ENCODE measurements at regions not wholly inside any gene's neighbourhood (a gene's known extent, or its start where the extent isn't known, plus 50 kb on each side); places are given as distances from the start of the nearest gene placed in this dataset.
A peak's percentile ranks its signal among the peaks of the same experiment; 100 is the strongest.

GRCh38 chr1:98321191-98321590, 340.3 kb upstream of the SNX7 start:
- WGBS (ENCODE audit: insufficient coverage), result no CpG with 5 or more reads among the region's 2 CpGs
- Histone ChIP-seq H3K79me2 (ENCODE audit: insufficient read depth, low read length) (no peaks in the 10 kb centered on the region), H3K9me3 (replicated peaks in 1 of 2; ENCODE audit: control insufficient read depth in 1 of 2, insufficient read depth in 1 of 2, low read length in 2 of 2) (no peaks in the 10 kb centered on the region), H3K36me3 (replicated peaks in 1 of 2; ENCODE audit: control insufficient read depth in 1 of 2, insufficient read depth in 2 of 2, low read length in 2 of 2) (no peaks in the 10 kb centered on the region), H3K9ac (ENCODE audit: insufficient read depth, low read length, poor library complexity, severe bottlenecking) (no peak overlapping the region), H4K20me1 (ENCODE audit: insufficient read depth, low read length) (no peaks in the 10 kb centered on the region), H3K4me2 (replicated peaks; ENCODE audit: extremely low read depth, low read length, poor library complexity, severe bottlenecking) (no peak overlapping the region), H3K27ac (ENCODE audit: low read depth in 1 of 2, low read length in 2 of 2) (no peak overlapping the region), H2AFZ (ENCODE audit: insufficient read depth, low read depth, low read length, poor library complexity, severe bottlenecking) (no peak overlapping the region), H3K4me1 (ENCODE audit: control insufficient read depth in 1 of 2, insufficient read depth in 2 of 2, low read length in 2 of 2) (peaks cover 33 to 44% of the 10 kb centered on the region in 2 donors), H3K4me3 (replicated peaks in 1 of 3; ENCODE audit: low read depth in 2 of 3, low read length in 3 of 3) (no peak overlapping the region), H3K27me3 (ENCODE audit: control insufficient read depth in 2 of 2, insufficient read depth in 2 of 2, low read length in 2 of 2) (no peaks in the 10 kb centered on the region)
- Mint-ChIP-seq H3K27ac (no peak overlapping the region), H3K4me3 (no peak overlapping the region), H3K36me3 (peaks cover 0 to 5% of the 10 kb centered on the region in 2 donors), H3K4me1 (peaks cover 36% of the 10 kb centered on the region), H3K9me3 (peaks cover 0 to 2% (median 0%) of the 10 kb centered on the region in 7 donors), H3K27me3 (ENCODE audit: low read depth in 3 of 3) (no peaks in the 10 kb centered on the region)
- intact Hi-C loops (cut with micrococcal nuclease), result no loop called here
- no peak for DNase-seq
- TF ChIP-seq CTCF (IDR thresholded peaks at IDR 0.05), result no peak

GRCh38 chr1:98316286-98316905, 345.1 kb upstream of the SNX7 start:
- TF ChIP-seq CTCF (IDR thresholded peaks at IDR 0.05), result no peak
- 32% methylated on average over 2 of the region's 2 CpGs for WGBS (ENCODE audit: insufficient coverage)

More at GRCh38 chr1:98316286-98316905, 345.1 kb upstream of the SNX7 start:
- Mint-ChIP-seq H3K27me3 (ENCODE audit: low read depth in 3 of 3) (peaks cover 0 to 1% (median 0%) of the 10 kb centered on the region in 3 donors), H3K4me3 (peak overlapping the region in 1 of 2 donors; percentile 60), H3K36me3 (peaks cover 0 to 5% of the 10 kb centered on the region in 2 donors), H3K9me3 (peaks cover 0 to 2% (median 0%) of the 10 kb centered on the region in 7 donors), H3K4me1 (peaks cover 15% of the 10 kb centered on the region), H3K27ac (peak overlapping the region in 1 of 7 donors; percentile 62)
- Histone ChIP-seq H3K9ac (ENCODE audit: insufficient read depth, low read length, poor library complexity, severe bottlenecking) (no peak overlapping the region), H3K27me3 (ENCODE audit: control insufficient read depth in 2 of 2, insufficient read depth in 2 of 2, low read length in 2 of 2) (no peaks in the 10 kb centered on the region), H4K20me1 (ENCODE audit: insufficient read depth, low read length) (no peaks in the 10 kb centered on the region), H3K36me3 (replicated peaks in 1 of 2; ENCODE audit: control insufficient read depth in 1 of 2, insufficient read depth in 2 of 2, low read length in 2 of 2) (no peaks in the 10 kb centered on the region), H3K27ac (ENCODE audit: low read depth in 1 of 2, low read length in 2 of 2) (no peak overlapping the region), H2AFZ (ENCODE audit: insufficient read depth, low read depth, low read length, poor library complexity, severe bottlenecking) (peak overlapping the region; percentile 41), H3K4me3 (replicated peaks in 1 of 3; ENCODE audit: low read depth in 2 of 3, low read length in 3 of 3) (peak overlapping the region in 1 of 3 experiments; percentile 28), H3K4me1 (ENCODE audit: control insufficient read depth in 1 of 2, insufficient read depth in 2 of 2, low read length in 2 of 2) (peaks cover 12 to 15% of the 10 kb centered on the region in 2 donors), H3K79me2 (ENCODE audit: insufficient read depth, low read length) (no peaks in the 10 kb centered on the region), H3K9me3 (replicated peaks in 1 of 2; ENCODE audit: control insufficient read depth in 1 of 2, insufficient read depth in 1 of 2, low read length in 2 of 2) (no peaks in the 10 kb centered on the region), H3K4me2 (replicated peaks; ENCODE audit: extremely low read depth, low read length, poor library complexity, severe bottlenecking) (peak overlapping the region; percentile 12)
- intact Hi-C loops (cut with micrococcal nuclease), result no loop called here
- peak in 1 of 3 donors; percentile 7 for DNase-seq
